B cell (primary cell): ENCODE measurements at regions not wholly inside any gene's neighbourhood (a gene's known extent, or its start where the extent isn't known, plus 50 kb on each side); places are given as distances from the start of the nearest gene placed in this dataset.

Experiments used
- ATAC-seq: fragments of 200-7000 bp; cut with Tn5 transposase; one replicate; pipeline ENCODE4 v1.10.0; 2021; ENCODE audit warnings: low read depth, mild to moderate bottlenecking, moderate number of reproducible peaks, moderate library complexity
- CTCF ChIA-PET: fragments of 350-600 bp; sonication (Branson Sonifier 250); formaldehyde crosslinking; loops from one replicate; lab custom pipeline; 2021; ENCODE audit warnings: antibody characterized with exemption, inconsistent platforms; lab: Charles Lee
- POLR2A ChIA-PET: fragments of 350-600 bp; sonication (Branson Sonifier 250); formaldehyde crosslinking; loops from one replicate; lab custom pipeline; 2021; ENCODE audit warnings: antibody characterized with exemption; lab: Charles Lee
- DNase-seq: peaks from one replicate; pipeline ENCODE4 v3.0.0; 2013
- H2AFZ ChIP-seq: 2 replicates; pipeline ENCODE4 v1.6.1; 2012; ENCODE audit warnings: mild to moderate bottlenecking, low read depth, low read length; ENCODE audit not compliant: insufficient read depth, poor library complexity, severe bottlenecking
- H3K27ac ChIP-seq, 2 donors: 1 replicate in 1 of 2; 2 replicates in 1 of 2; pipeline ENCODE4 v1.5.1; 2012 to 2013; ENCODE audit warnings: low read length in 2 of 2, mild to moderate bottlenecking in 2 of 2, moderate library complexity in 1 of 2
- H3K27me3 ChIP-seq, 4 experiments: fragments of 200-600 bp in 1 of 4; sonication (generic) in 1 of 4; replicated peaks in 1 of 4; 1 replicate in 2 of 4; 2 replicates in 2 of 4; pipeline versions ENCODE4 v1.6.1 to v1.7.0; 2013 to 2016; ENCODE audit warnings: low read length in 3 of 4, mild to moderate bottlenecking in 2 of 4, mixed read lengths in 1 of 4, moderate library complexity in 1 of 4; ENCODE audit not compliant: insufficient read depth in 4 of 4, control insufficient read depth in 3 of 4; ENCODE audit errors: control extremely low read depth in 1 of 4
- H3K36me3 ChIP-seq, 2 experiments: replicated peaks in 1 of 2; 1 replicate in 1 of 2; 2 replicates in 1 of 2; pipeline versions ENCODE4 v1.6.1 to v1.7.1; 2013; ENCODE audit warnings: low read length in 1 of 2; ENCODE audit not compliant: insufficient read depth in 2 of 2, control insufficient read depth in 1 of 2; ENCODE audit errors: control extremely low read depth in 1 of 2, extremely low read depth in 1 of 2
- H3K4me1 ChIP-seq, 2 donors: fragments of 200-600 bp in 1 of 2; sonication (generic) in 1 of 2; 1 replicate in 1 of 2; 2 replicates in 1 of 2; pipeline versions ENCODE4 v1.5.1 to v1.6.1; 2013 to 2017; ENCODE audit warnings: low read length in 2 of 2; ENCODE audit not compliant: control insufficient read depth in 2 of 2, insufficient read depth in 2 of 2
- H3K4me2 ChIP-seq: replicated peaks from 2 replicates; pipeline ENCODE3; 2012; ENCODE audit warnings: mild to moderate bottlenecking, low read depth, low read length; ENCODE audit not compliant: poor library complexity, severe bottlenecking
- H3K4me3 ChIP-seq, 5 experiments: fragments of 200-600 bp in 1 of 5; sonication (generic) in 1 of 5; 1 replicate in 3 of 5; 2 replicates in 2 of 5; pipeline versions ENCODE4 v1.5.1 to v1.7.0; 2011 to 2016; ENCODE audit warnings: low read length in 4 of 5, mild to moderate bottlenecking in 4 of 5, low read depth in 2 of 5, control low read depth in 1 of 5, moderate library complexity in 1 of 5; ENCODE audit not compliant: insufficient read depth in 1 of 5; ENCODE audit errors: control extremely low read depth in 1 of 5, extremely low read depth in 1 of 5
- H3K79me2 ChIP-seq: fragments of 200-600 bp; sonication (generic); one replicate; pipeline ENCODE4 v1.6.0; 2016; ENCODE audit warnings: low read length; ENCODE audit not compliant: control insufficient read depth, insufficient read depth
- H3K9ac ChIP-seq: fragments of 200-600 bp; sonication (generic); 2 replicates; pipeline ENCODE4 v1.6.1; 2017; ENCODE audit warnings: mild to moderate bottlenecking, low read length, moderate library complexity
- H3K9me3 ChIP-seq, 3 donors: one replicate each; pipeline versions ENCODE4 v1.6.1 to v1.7.1; 2013; ENCODE audit warnings: low read length in 2 of 3; ENCODE audit not compliant: control insufficient read depth in 2 of 3, insufficient read depth in 1 of 3; ENCODE audit errors: control extremely low read depth in 1 of 3
- H4K20me1 ChIP-seq: 2 replicates; pipeline ENCODE4 v1.6.0; 2012; ENCODE audit warnings: mild to moderate bottlenecking, low read length; ENCODE audit not compliant: insufficient read depth, control insufficient read depth, poor library complexity, severe bottlenecking
- H3K27ac Mint-ChIP-seq: one replicate; pipeline ENCODE4 v1.8.0; 2021; ENCODE audit warnings: mixed read lengths
- H3K27me3 Mint-ChIP-seq: one replicate; pipeline ENCODE4 v1.8.0; 2021; ENCODE audit warnings: mixed read lengths
- H3K4me1 Mint-ChIP-seq: one replicate; pipeline ENCODE4 v1.8.0; 2021; ENCODE audit warnings: mixed read lengths
- H3K4me3 Mint-ChIP-seq: one replicate; pipeline ENCODE4 v1.8.0; 2021; ENCODE audit warnings: mixed read lengths
- H3K9me3 Mint-ChIP-seq: one replicate; pipeline ENCODE4 v1.8.0; 2022; ENCODE audit warnings: mixed read lengths; ENCODE audit not compliant: insufficient read depth
- EZH2 ChIP-seq: IDR thresholded peaks from 2 replicates; pipeline ENCODE4 v1.6.1; 2012; ENCODE audit warnings: borderline replicate concordance, low read depth, mild to moderate bottlenecking, moderate library complexity, low read length; ENCODE audit not compliant: insufficient read depth, poor library complexity, severe bottlenecking
- WGBS: methylation state at CpG from one replicate; pipeline ENCODE4 v1.1.5; 2013; ENCODE audit warnings: missing lambda C conversion rate; ENCODE audit not compliant: insufficient coverage; 5-methylcytosine and 5-hydroxymethylcytosine counted together
- intact Hi-C: fragments of 100-400 bp; cut with micrococcal nuclease; formaldehyde crosslinking; loops from one replicate; pipeline ENCODE4 v1.10.0; 2022
- TF ChIP-seq, protein P1 (sequence below): fragments of 200-600 bp; IDR thresholded peaks from one replicate; pipeline ENCODE4 v1.8.0; 2022; ENCODE audit warnings: antibody characterized with exemption, mild to moderate bottlenecking

DNA sequence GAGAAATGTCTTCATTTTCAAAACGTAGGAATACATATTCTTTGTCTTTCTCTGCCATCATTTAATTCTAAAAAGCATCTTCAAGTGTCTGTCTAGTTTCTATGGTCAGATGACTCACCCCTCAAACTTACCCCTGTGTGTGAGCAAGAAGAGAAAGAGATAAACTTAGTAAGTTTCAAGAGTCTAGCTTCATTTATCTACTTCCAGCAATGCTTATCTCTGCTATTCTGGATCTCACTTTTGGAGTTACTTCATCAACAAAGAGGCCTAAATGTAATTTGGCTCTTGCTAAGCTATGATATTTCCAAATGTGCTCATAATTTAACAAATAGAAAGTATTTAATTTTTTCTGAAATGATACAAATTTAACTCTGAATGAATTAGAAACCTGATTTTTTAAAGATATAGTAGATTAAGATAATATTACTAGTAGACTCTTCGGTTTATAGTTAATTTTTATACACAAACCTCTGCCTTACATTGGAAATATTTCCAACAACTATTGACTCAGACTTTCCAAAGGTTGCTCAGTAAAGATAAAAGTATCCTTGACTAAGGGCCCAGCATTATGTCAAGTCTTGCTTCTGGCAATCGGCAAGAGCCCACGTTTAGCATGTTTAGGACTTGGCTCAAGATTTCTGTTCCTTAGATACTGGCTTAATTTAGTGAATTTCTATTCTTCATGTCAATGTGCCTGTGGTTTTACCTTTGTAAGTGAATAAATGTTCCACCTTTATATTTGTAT is 1511.0 kb upstream of the SLC10A2 start:
- Histone ChIP-seq H3K4me1 (no peaks in the 10 kb centered on the region), H2AFZ (no peak overlapping the region), H3K4me2 (no peak overlapping the region), H4K20me1 (no peaks in the 10 kb centered on the region), H3K4me3 (no peak overlapping the region), H3K9me3 (peaks cover 0 to 4% (median 0%) of the 10 kb centered on the region in 3 donors), H3K79me2 (no peaks in the 10 kb centered on the region), H3K9ac (no peak overlapping the region), H3K27me3 (no peaks in the 10 kb centered on the region), H3K27ac (no peak overlapping the region), H3K36me3 (no peaks in the 10 kb centered on the region)
- Mint-ChIP-seq H3K27me3 (no peaks in the 10 kb centered on the region), H3K9me3 (peaks cover 2% of the 10 kb centered on the region), H3K4me3 (no peak overlapping the region), H3K4me1 (no peaks in the 10 kb centered on the region), H3K27ac (no peak overlapping the region)
- intact Hi-C loops = no loop called here
- WGBS = 100% methylated on average over 2 of the region's 4 CpGs
- ChIA-PET CTCF (no interaction called here), POLR2A (no interaction called here)
- ATAC-seq (no peak), DNase-seq (no peak)
- TF ChIP-seq, protein P1, sequence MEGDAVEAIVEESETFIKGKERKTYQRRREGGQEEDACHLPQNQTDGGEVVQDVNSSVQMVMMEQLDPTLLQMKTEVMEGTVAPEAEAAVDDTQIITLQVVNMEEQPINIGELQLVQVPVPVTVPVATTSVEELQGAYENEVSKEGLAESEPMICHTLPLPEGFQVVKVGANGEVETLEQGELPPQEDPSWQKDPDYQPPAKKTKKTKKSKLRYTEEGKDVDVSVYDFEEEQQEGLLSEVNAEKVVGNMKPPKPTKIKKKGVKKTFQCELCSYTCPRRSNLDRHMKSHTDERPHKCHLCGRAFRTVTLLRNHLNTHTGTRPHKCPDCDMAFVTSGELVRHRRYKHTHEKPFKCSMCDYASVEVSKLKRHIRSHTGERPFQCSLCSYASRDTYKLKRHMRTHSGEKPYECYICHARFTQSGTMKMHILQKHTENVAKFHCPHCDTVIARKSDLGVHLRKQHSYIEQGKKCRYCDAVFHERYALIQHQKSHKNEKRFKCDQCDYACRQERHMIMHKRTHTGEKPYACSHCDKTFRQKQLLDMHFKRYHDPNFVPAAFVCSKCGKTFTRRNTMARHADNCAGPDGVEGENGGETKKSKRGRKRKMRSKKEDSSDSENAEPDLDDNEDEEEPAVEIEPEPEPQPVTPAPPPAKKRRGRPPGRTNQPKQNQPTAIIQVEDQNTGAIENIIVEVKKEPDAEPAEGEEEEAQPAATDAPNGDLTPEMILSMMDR = no peak
- TF ChIP-seq EZH2 = no peak

DNA sequence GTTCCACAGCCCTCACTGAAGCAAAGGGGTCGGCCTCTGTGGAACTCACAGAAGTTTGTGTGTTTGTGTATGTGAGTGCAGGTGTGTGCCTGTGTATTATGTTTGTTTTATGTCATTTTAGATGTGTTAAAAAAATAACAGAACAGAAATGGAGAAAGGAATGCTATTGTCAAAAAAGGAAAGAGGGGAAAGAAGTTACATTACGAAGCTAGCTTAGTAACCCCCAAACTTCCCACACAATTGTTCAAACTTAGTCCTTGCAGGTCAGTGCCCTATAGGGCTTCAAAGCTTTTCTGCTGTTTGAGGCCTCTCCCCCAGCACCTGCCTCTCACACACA is 1505.6 kb upstream of the SLC10A2 start:
- POLR2A ChIA-PET = no interaction called here
- Histone ChIP-seq H3K4me2 (no peak overlapping the region), H3K27ac (no peak overlapping the region), H4K20me1 (no peaks in the 10 kb centered on the region), H3K4me3 (no peak overlapping the region), H3K9me3 (no peaks in the 10 kb centered on the region), H3K36me3 (no peaks in the 10 kb centered on the region), H3K9ac (no peak overlapping the region), H3K79me2 (no peaks in the 10 kb centered on the region), H3K27me3 (no peaks in the 10 kb centered on the region), H3K4me1 (no peaks in the 10 kb centered on the region), H2AFZ (no peak overlapping the region)
- H3K27ac Mint-ChIP-seq = no peak overlapping the region
- ATAC-seq (no peak), DNase-seq (no peak)
- no peak overlapping the region for H3K4me3 Mint-ChIP-seq
- CTCF ChIA-PET = no interaction called here
- TF ChIP-seq, protein P1 = no peak
- no peak for TF ChIP-seq EZH2
- intact Hi-C loops = loop anchor here (5.0 kb wide), 1 partner anchor 1965 kb away; the partner anchor contains the start of gene EFNB2
- H3K9me3 Mint-ChIP-seq = peaks cover 2% of the 10 kb centered on the region
- H3K4me1 Mint-ChIP-seq = no peaks in the 10 kb centered on the region
- WGBS = 29% methylated on average over 1 of the region's 2 CpGs
- no peaks in the 10 kb centered on the region for H3K27me3 Mint-ChIP-seq
